H1 (cell line): ENCODE measurements at regions not wholly inside any gene's neighbourhood (a gene's known extent, or its start where the extent isn't known, plus 50 kb on each side); places are given as distances from the start of the nearest gene placed in this dataset.

Source experiments
- CTCF ChIA-PET: fragments of 300-600 bp; sonication (Branson Sonifier 250); formaldehyde crosslinking; loops from one replicate; lab custom pipeline; 2021; ENCODE audit not compliant: partially characterized antibody; lab: Charles Lee
- POLR2A ChIA-PET: fragments of 300-600 bp; sonication (Branson Sonifier 250); formaldehyde crosslinking; loops from one replicate; lab custom pipeline; 2021; ENCODE audit warnings: inconsistent platforms; ENCODE audit not compliant: partially characterized antibody; lab: Charles Lee
- DNase-seq, 2 experiments: peaks; one replicate each; pipeline versions ENCODE4 v3.0.0 to v3.0.0-alpha.2; 2010 to 2022; ENCODE audit warnings: low spot score in 2 of 2, low read depth in 1 of 2, mixed read lengths in 1 of 2
- FAIRE-seq: peaks from 2 replicates; lab custom pipeline; 2011; peaks lifted over from hg19 to GRCh38; lab: Jason Lieb, UNC
- H2AFZ ChIP-seq: 2 replicates; pipeline ENCODE4 v1.8.1; 2012; ENCODE audit warnings: low read length, inconsistent platforms
- H2AK5ac ChIP-seq: 2 replicates; pipeline ENCODE4 v1.6.1; 2013; ENCODE audit warnings: low read depth, low read length
- H2BK120ac ChIP-seq: replicated peaks from 2 replicates; pipeline ENCODE3; 2013; ENCODE audit warnings: low read depth, low read length, inconsistent platforms
- H2BK12ac ChIP-seq: 2 replicates; pipeline ENCODE4 v1.6.1; 2013; ENCODE audit warnings: low read depth, low read length
- H2BK15ac ChIP-seq: 2 replicates; pipeline ENCODE4 v1.6.1; 2013; ENCODE audit warnings: low read length
- H2BK20ac ChIP-seq: 2 replicates; pipeline ENCODE4 v1.6.1; 2013; ENCODE audit warnings: low read length
- H2BK5ac ChIP-seq: 2 replicates; pipeline ENCODE4 v1.6.1; 2013; ENCODE audit warnings: low read depth, low read length
- H3K14ac ChIP-seq: 2 replicates; pipeline ENCODE4 v1.6.1; 2013; ENCODE audit warnings: inconsistent platforms; ENCODE audit not compliant: insufficient read length
- H3K18ac ChIP-seq: 2 replicates; pipeline ENCODE4 v1.6.1; 2013; ENCODE audit warnings: low read length; ENCODE audit errors: extremely low read depth
- H3K23ac ChIP-seq: 2 replicates; pipeline ENCODE4 v1.6.1; 2013; ENCODE audit warnings: inconsistent platforms; ENCODE audit not compliant: insufficient read length
- H3K23me2 ChIP-seq: 2 replicates; pipeline ENCODE4 v1.6.1; 2013; ENCODE audit warnings: low read depth, low read length
- H3K27ac ChIP-seq: 2 replicates; pipeline ENCODE4 v1.6.1; 2011; ENCODE audit warnings: low read depth, low read length, inconsistent platforms
- H3K27me3 ChIP-seq, 4 experiments: replicated peaks in 1 of 4; 1 replicate in 1 of 4; 2 replicates in 3 of 4; pipeline versions ENCODE4 v1.6.1 to v1.8.1; 2011 to 2013; ENCODE audit warnings: low read length in 3 of 4, mild to moderate bottlenecking in 3 of 4, inconsistent platforms in 2 of 4, mixed read lengths in 2 of 4, moderate library complexity in 1 of 4; ENCODE audit not compliant: control insufficient read depth in 3 of 4, insufficient read depth in 3 of 4; ENCODE audit errors: extremely low read depth in 1 of 4
- H3K36me3 ChIP-seq, 4 experiments: 2 replicates each; pipeline versions ENCODE4 v1.6.1 to v1.8.1; 2011 to 2013; ENCODE audit warnings: mild to moderate bottlenecking in 4 of 4, low read length in 3 of 4, moderate library complexity in 2 of 4, control low read depth in 1 of 4, inconsistent platforms in 1 of 4; ENCODE audit not compliant: insufficient read depth in 4 of 4, control insufficient read depth in 2 of 4
- H3K4ac ChIP-seq: replicated peaks from 2 replicates; pipeline ENCODE3; 2013; ENCODE audit warnings: low read length, low read depth, mixed read lengths, inconsistent platforms; ENCODE audit not compliant: insufficient read length
- H3K4me1 ChIP-seq, 4 experiments: replicated peaks in 1 of 4; 1 replicate in 1 of 4; 2 replicates in 3 of 4; pipeline versions ENCODE4 v1.6.1 to v1.8.1; 2011 to 2013; ENCODE audit warnings: low read length in 3 of 4, inconsistent platforms in 2 of 4, mixed read lengths in 1 of 4; ENCODE audit not compliant: insufficient read depth in 4 of 4, control insufficient read depth in 3 of 4
- H3K4me2 ChIP-seq, 2 experiments: 2 replicates each; pipeline versions ENCODE4 v1.6.1 to v1.8.1; 2011 to 2013; ENCODE audit warnings: low read depth in 2 of 2, low read length in 2 of 2, control low read depth in 1 of 2, inconsistent platforms in 1 of 2, mild to moderate bottlenecking in 1 of 2; ENCODE audit not compliant: insufficient read depth in 1 of 2
- H3K4me3 ChIP-seq, 4 experiments: fragments of 200-600, 300-600 bp in 1 of 4; sonication (generic), shearing (Covaris generic), sonication (Bioruptor Twin) in 1 of 4; 2 replicates each; pipeline versions ENCODE4 v1.5.1 to v1.8.1; 2011 to 2016; ENCODE audit warnings: low read length in 4 of 4, low read depth in 3 of 4, control low read depth in 2 of 4, inconsistent platforms in 2 of 4, mild to moderate bottlenecking in 2 of 4, mixed read lengths in 1 of 4, moderate library complexity in 1 of 4; ENCODE audit not compliant: insufficient read depth in 2 of 4; ENCODE audit errors: extremely low read depth in 1 of 4
- H3K56ac ChIP-seq: replicated peaks from 2 replicates; pipeline ENCODE3; 2013; ENCODE audit warnings: low read depth, mild to moderate bottlenecking, mixed read lengths, low read length, inconsistent platforms; ENCODE audit not compliant: insufficient read length
- H3K79me1 ChIP-seq: 2 replicates; pipeline ENCODE4 v1.6.1; 2013; ENCODE audit warnings: low read depth, low read length, control low read depth
- H3K79me2 ChIP-seq, 2 experiments: 2 replicates each; pipeline versions ENCODE4 v1.6.1 to v1.8.1; 2012 to 2013; ENCODE audit warnings: low read length in 2 of 2, mild to moderate bottlenecking in 2 of 2, inconsistent platforms in 1 of 2; ENCODE audit not compliant: insufficient read depth in 2 of 2, control insufficient read depth in 1 of 2
- H3K9ac ChIP-seq, 4 experiments: replicated peaks in 1 of 4; 1 replicate in 1 of 4; 2 replicates in 3 of 4; pipeline versions ENCODE4 v1.6.1 to v1.8.1; 2011 to 2013; ENCODE audit warnings: low read depth in 3 of 4, low read length in 3 of 4, control low read depth in 2 of 4, mild to moderate bottlenecking in 2 of 4, moderate library complexity in 2 of 4, inconsistent platforms in 1 of 4; ENCODE audit errors: extremely low read depth in 1 of 4
- H3K9me3 ChIP-seq, 2 experiments: 2 replicates each; pipeline versions ENCODE4 v1.6.1 to v1.8.1; 2012 to 2013; ENCODE audit warnings: mild to moderate bottlenecking in 2 of 2, moderate library complexity in 2 of 2, control low read depth in 1 of 2, inconsistent platforms in 1 of 2, low read depth in 1 of 2, low read length in 1 of 2, mixed read lengths in 1 of 2; ENCODE audit not compliant: insufficient read depth in 2 of 2
- H4K20me1 ChIP-seq, 2 experiments: replicated peaks in 1 of 2; 2 replicates each; pipeline versions ENCODE3 to v1.8.1; 2011 to 2013; ENCODE audit warnings: inconsistent platforms in 2 of 2, low read length in 2 of 2, mild to moderate bottlenecking in 1 of 2; ENCODE audit not compliant: insufficient read depth in 2 of 2, control insufficient read depth in 1 of 2
- H4K5ac ChIP-seq: 2 replicates; pipeline ENCODE4 v1.6.1; 2013; ENCODE audit warnings: low read length, low read depth, mixed read lengths, inconsistent platforms; ENCODE audit not compliant: insufficient read length
- H4K8ac ChIP-seq: 2 replicates; pipeline ENCODE4 v1.8.0; 2013; ENCODE audit warnings: mild to moderate bottlenecking, moderate library complexity, low read length, inconsistent platforms; ENCODE audit not compliant: insufficient read depth; ENCODE audit errors: extremely low read depth
- H4K91ac ChIP-seq: replicated peaks from 2 replicates; pipeline ENCODE3; 2013; ENCODE audit warnings: low read length, mixed read lengths, inconsistent platforms; ENCODE audit not compliant: insufficient read length
- ASH2L ChIP-seq: fragments of 200-600, 300-600 bp; sonication (generic); IDR thresholded peaks from one replicate; pipeline ENCODE4 v1.7.1; 2017; ENCODE audit warnings: low read length
- CBX5 ChIP-seq: fragments of 300-800, 300-1000 bp; sonication (generic); IDR thresholded peaks from 2 replicates; pipeline ENCODE4 v1.7.1; 2016; ENCODE audit warnings: antibody characterized with exemption, low read length, low read depth
- CHD1 ChIP-seq: IDR thresholded peaks from 2 replicates; pipeline ENCODE4 v1.6.1; 2012; ENCODE audit warnings: low read depth, low read length, improper control_type of control experiment
- EGR1 ChIP-seq: IDR thresholded peaks from 2 replicates; pipeline ENCODE4 v1.6.1; 2011; ENCODE audit warnings: low read depth, low read length, borderline replicate concordance
- HDAC6 ChIP-seq: IDR thresholded peaks from one replicate; pipeline ENCODE4 v1.7.1; 2012; ENCODE audit warnings: low read depth, mild to moderate bottlenecking, inconsistent platforms, low read length, moderate library complexity
- KDM1A ChIP-seq: fragments of 200-600, 300-600 bp; sonication (generic); IDR thresholded peaks from 2 replicates; pipeline ENCODE4 v1.7.1; 2016; ENCODE audit warnings: mild to moderate bottlenecking, low read length, borderline replicate concordance
- KDM4A ChIP-seq: IDR thresholded peaks from one replicate; pipeline ENCODE4 v1.7.1; 2012; ENCODE audit warnings: low read depth, mild to moderate bottlenecking, moderate library complexity, low read length, inconsistent platforms; ENCODE audit not compliant: severe bottlenecking
- NRF1 ChIP-seq: IDR thresholded peaks from 2 replicates; pipeline ENCODE4 v1.6.1; 2011; ENCODE audit warnings: mild to moderate bottlenecking, low read depth, low read length, improper control_type of control experiment
- PHF8 ChIP-seq: fragments of 200-600 bp; sonication (generic); conservative IDR thresholded peaks from 2 replicates; pipeline ENCODE4 v1.7.1; 2012; ENCODE audit warnings: low read depth, mild to moderate bottlenecking, inconsistent platforms, low read length, moderate library complexity
- SIRT6 ChIP-seq: IDR thresholded peaks from one replicate; pipeline ENCODE4 v1.7.1; 2012; ENCODE audit warnings: low read length, inconsistent platforms
- SP1 ChIP-seq: IDR thresholded peaks from 2 replicates; pipeline ENCODE4 v1.6.1; 2011; ENCODE audit warnings: low read depth, low read length
- SP2 ChIP-seq: IDR thresholded peaks from 2 replicates; pipeline ENCODE4 v1.6.1; 2012; ENCODE audit warnings: mild to moderate bottlenecking, low read length, inconsistent platforms
- SUZ12 ChIP-seq: fragments of 200-600 bp; sonication (generic); IDR thresholded peaks from 2 replicates; pipeline ENCODE4 v1.6.1; 2012; ENCODE audit warnings: mild to moderate bottlenecking, inconsistent platforms, low read length, moderate library complexity, mixed read lengths
- TBP ChIP-seq: IDR thresholded peaks from 2 replicates; pipeline ENCODE4 v1.6.1; 2011; ENCODE audit warnings: low read depth, low read length, improper control_type of control experiment
- WGBS, 2 experiments: shearing (Covaris generic) in 1 of 2; methylation state at CpG; one replicate each; pipeline versions ENCODE4 v1.1.6 to v1.1.7; 2013 to 2015; ENCODE audit warnings: low lambda C conversion rate in 2 of 2, mixed read lengths in 2 of 2, inconsistent platforms in 1 of 2, low coverage in 1 of 2, missing lambda C conversion rate in 1 of 2; ENCODE audit not compliant: insufficient replicate concordance in 2 of 2, insufficient coverage in 1 of 2, insufficient read length in 1 of 2; ENCODE audit errors: extremely low coverage in 1 of 2, missing lambda C conversion rate in 1 of 2; 5-methylcytosine and 5-hydroxymethylcytosine counted together
- TF ChIP-seq, protein P1 (sequence below): IDR thresholded peaks from 2 replicates; pipeline ENCODE4 v1.6.1; 2012; ENCODE audit warnings: inconsistent platforms
- TF ChIP-seq, protein P2 (sequence below): IDR thresholded peaks from 2 replicates; pipeline ENCODE4 v1.6.1; 2012; ENCODE audit warnings: inconsistent platforms

DNA sequence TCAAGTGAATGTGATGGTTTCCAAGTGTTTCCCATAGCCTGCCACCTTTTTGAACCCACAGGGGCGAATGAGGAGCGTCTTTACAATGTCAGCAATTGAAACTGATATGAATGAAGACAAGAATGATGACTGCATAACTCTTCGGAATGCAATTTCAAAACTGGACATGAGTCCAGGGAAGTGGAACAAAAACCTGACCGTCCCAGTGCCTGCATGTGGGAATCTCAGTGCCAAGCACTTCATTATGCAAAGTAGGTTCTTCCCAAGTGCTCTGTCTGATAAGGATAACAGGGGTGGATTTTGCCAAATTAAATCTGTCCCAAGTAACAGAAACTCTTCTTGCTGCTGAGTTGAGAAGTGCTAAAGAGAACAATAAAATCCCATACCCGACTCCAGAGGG lies 243.8 kb upstream of the ADAMTS16 start:
- Histone ChIP-seq H3K9me3 (no peaks in the 10 kb centered on the region), H3K23me2 (no peaks in the 10 kb centered on the region), H4K8ac (no peak overlapping the region), H3K27me3 (no peaks in the 10 kb centered on the region), H3K14ac (no peak overlapping the region), H4K91ac (no peak overlapping the region), H3K18ac (no peak overlapping the region), H2BK120ac (no peak overlapping the region), H3K4me3 (no peak overlapping the region), H4K5ac (no peak overlapping the region), H4K20me1 (no peaks in the 10 kb centered on the region), H2BK12ac (no peak overlapping the region), H3K9ac (no peak overlapping the region), H3K4me1 (no peaks in the 10 kb centered on the region), H2AK5ac (no peak overlapping the region), H3K23ac (no peak overlapping the region), H3K56ac (no peak overlapping the region), H2BK5ac (no peak overlapping the region), H2BK15ac (no peak overlapping the region), H3K27ac (no peak overlapping the region), H2AFZ (no peak overlapping the region), H3K79me1 (no peaks in the 10 kb centered on the region), H3K79me2 (no peaks in the 10 kb centered on the region), H3K4me2 (no peak overlapping the region), H3K36me3 (no peaks in the 10 kb centered on the region), H2BK20ac (no peak overlapping the region), H3K4ac (no peak overlapping the region)
- WGBS, 2 experiments, result 90% methylated on average over 5 of the region's 5 CpGs; no CpG with 5 or more reads in 1 of the 2 experiments
- ChIA-PET CTCF (interaction anchor here (0.6 to 1.7 kb wide), 4 partner anchors 17 to 522 kb away, joined by 3 to 4 read pairs (median 3); no protein-coding TSS in a partner anchor), POLR2A (no interaction called here)
- FAIRE-seq (no peak), DNase-seq (no peak)
- TF ChIP-seq, protein P1, sequence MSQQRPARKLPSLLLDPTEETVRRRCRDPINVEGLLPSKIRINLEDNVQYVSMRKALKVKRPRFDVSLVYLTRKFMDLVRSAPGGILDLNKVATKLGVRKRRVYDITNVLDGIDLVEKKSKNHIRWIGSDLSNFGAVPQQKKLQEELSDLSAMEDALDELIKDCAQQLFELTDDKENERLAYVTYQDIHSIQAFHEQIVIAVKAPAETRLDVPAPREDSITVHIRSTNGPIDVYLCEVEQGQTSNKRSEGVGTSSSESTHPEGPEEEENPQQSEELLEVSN, result no peak
- TF ChIP-seq KDM1A, result no peak
- TF ChIP-seq, protein P2, sequence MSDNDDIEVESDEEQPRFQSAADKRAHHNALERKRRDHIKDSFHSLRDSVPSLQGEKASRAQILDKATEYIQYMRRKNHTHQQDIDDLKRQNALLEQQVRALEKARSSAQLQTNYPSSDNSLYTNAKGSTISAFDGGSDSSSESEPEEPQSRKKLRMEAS, result no peak
- no peak for TF ChIP-seq SP1
- TF ChIP-seq EGR1, result no peak
- no peak for TF ChIP-seq KDM4A
- no peak for TF ChIP-seq TBP
- TF ChIP-seq SUZ12, result no peak
- no peak for TF ChIP-seq SP2
- no peak for TF ChIP-seq HDAC6
- no peak for TF ChIP-seq CBX5
- no peak for TF ChIP-seq NRF1
- TF ChIP-seq PHF8, result no peak
- TF ChIP-seq ASH2L, result no peak
- TF ChIP-seq CHD1, result no peak
- no peak for TF ChIP-seq SIRT6
